Fibroblast of pulmonary artery (primary cell): ENCODE measurements at regions not wholly inside any gene's neighbourhood (a gene's known extent, or its start where the extent isn't known, plus 50 kb on each side); places are given as distances from the start of the nearest gene placed in this dataset.

Source experiments
- DNase-seq: peaks from one replicate; pipeline ENCODE4 v3.0.0-alpha.2; 2010; ENCODE audit warnings: low read depth
- H3K4me3 ChIP-seq: replicated peaks from 2 replicates; pipeline ENCODE4 v1.5.1; 2011; ENCODE audit warnings: low read depth, mild to moderate bottlenecking, control low read depth, low read length, moderate library complexity
- TF ChIP-seq, protein P1 (sequence below): IDR thresholded peaks from 2 replicates; pipeline ENCODE4 v1.5.1; 2011; ENCODE audit warnings: mild to moderate bottlenecking, control low read depth, low read length, inconsistent platforms; ENCODE audit errors: missing control alignments

DNA sequence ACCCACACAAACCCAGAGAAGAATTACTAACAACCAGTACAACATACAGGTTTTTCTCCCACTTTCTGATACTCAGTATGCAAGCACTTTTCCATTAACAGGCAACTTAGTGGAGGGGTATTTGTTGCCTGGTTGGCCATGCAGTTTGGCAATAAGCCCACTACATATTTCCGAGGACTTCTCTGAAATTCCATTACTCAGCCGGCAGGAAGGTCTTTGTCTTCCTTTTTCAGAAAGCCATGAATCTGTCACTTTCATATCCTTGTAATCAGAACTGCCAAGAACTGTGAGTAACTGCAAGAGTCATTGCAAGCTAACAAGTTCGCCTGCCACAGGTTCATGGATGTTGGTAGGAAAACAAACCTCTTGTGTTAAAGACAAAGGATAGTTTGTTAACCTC is 422.3 kb upstream of the ROBO1 start:
- peak overlapping the region; percentile 10 for H3K4me3 ChIP-seq
- peak; percentile 94 for DNase-seq
- TF ChIP-seq, protein P1, sequence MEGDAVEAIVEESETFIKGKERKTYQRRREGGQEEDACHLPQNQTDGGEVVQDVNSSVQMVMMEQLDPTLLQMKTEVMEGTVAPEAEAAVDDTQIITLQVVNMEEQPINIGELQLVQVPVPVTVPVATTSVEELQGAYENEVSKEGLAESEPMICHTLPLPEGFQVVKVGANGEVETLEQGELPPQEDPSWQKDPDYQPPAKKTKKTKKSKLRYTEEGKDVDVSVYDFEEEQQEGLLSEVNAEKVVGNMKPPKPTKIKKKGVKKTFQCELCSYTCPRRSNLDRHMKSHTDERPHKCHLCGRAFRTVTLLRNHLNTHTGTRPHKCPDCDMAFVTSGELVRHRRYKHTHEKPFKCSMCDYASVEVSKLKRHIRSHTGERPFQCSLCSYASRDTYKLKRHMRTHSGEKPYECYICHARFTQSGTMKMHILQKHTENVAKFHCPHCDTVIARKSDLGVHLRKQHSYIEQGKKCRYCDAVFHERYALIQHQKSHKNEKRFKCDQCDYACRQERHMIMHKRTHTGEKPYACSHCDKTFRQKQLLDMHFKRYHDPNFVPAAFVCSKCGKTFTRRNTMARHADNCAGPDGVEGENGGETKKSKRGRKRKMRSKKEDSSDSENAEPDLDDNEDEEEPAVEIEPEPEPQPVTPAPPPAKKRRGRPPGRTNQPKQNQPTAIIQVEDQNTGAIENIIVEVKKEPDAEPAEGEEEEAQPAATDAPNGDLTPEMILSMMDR = no peak

DNA sequence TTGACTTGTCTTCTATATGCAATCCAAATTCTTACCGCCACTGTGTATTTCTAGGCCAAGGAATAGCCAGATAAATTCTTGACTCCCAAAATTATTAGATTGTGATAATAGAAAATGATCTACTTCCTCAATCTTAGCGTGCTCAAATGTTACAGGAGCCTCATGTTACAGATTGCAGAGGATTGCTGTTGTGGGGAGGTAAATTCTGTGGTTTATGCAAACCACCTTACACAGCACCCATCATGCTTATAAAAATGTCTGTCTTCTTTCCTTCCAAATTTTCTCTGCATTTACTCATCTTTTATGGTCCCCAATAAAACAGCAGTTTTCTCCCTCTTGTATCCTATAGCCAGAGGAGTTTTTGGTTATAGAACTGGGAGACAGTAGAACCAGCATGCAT is 420.2 kb upstream of the ROBO1 start:
- TF ChIP-seq, protein P1 = no peak
- DNase-seq = no peak

GRCh38 chr3:80159990-80160506 is 392.2 kb upstream of the ROBO1 start:
- no peak for DNase-seq
- no peak overlapping the region for H3K4me3 ChIP-seq
- TF ChIP-seq, protein P1 = no peak

More for the DNA sequence above, 420.2 kb upstream of the ROBO1 start:
- no peak overlapping the region for H3K4me3 ChIP-seq

- TF ChIP-seq, protein P1 = no peak
These were observed 390.5 kb upstream of the ROBO1 start for GRCh38 chr3:80158332-80158731.

GRCh38 chr3:80157546-80157945 is 389.7 kb upstream of the ROBO1 start:
- TF ChIP-seq, protein P1 = no peak
- H3K4me3 ChIP-seq = no peak overlapping the region
- DNase-seq = peak; percentile 1

More at GRCh38 chr3:80158332-80158731, 390.5 kb upstream of the ROBO1 start:
- DNase-seq = no peak
- no peak overlapping the region for H3K4me3 ChIP-seq

DNA sequence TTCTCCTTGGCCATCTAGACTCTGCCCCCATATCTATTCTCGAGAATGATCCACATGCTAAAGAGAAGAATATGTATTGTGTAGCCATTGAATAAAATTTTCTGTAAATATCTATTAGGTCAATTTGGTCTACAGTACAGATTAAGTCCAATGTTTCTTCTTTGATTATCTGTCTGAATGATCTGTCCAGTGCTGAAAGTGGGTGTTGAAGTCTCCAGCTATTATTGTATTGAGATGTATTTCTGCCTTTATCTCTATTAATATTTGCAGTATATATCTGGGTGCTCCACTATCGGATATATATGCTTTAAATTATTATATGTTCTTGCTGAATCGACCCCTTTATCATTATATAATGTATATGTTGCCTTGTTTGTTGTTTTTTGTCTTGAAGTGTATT is 384.9 kb upstream of the ROBO1 start:
- TF ChIP-seq, protein P1 = no peak
- DNase-seq = no peak
- H3K4me3 ChIP-seq = no peak overlapping the region

- no peak for DNase-seq
- no peak overlapping the region for H3K4me3 ChIP-seq
- TF ChIP-seq, protein P1 = no peak
These were observed 374.9 kb upstream of the ROBO1 start for GRCh38 chr3:80142714-80143113.
